PFSK-1 (cell line): ENCODE measurements at regions not wholly inside any gene's neighbourhood (a gene's known extent, or its start where the extent isn't known, plus 50 kb on each side); places are given as distances from the start of the nearest gene placed in this dataset.

Experiments used
- POLR2AphosphoS5 ChIP-seq: IDR thresholded peaks from 2 replicates; pipeline ENCODE4 v1.6.1; 2012; ENCODE audit warnings: low read depth, mild to moderate bottlenecking, control low read depth, low read length, moderate library complexity
- SIN3A ChIP-seq: IDR thresholded peaks from 2 replicates; pipeline ENCODE4 v1.6.1; 2012; ENCODE audit warnings: mild to moderate bottlenecking, low read length, moderate library complexity, borderline replicate concordance; ENCODE audit not compliant: insufficient read depth
- TF ChIP-seq, protein P1 (sequence below), 2 experiments: IDR thresholded peaks; 2 replicates each; pipeline versions ENCODE4 v1.6.1 to v1.8.0; 2011 to 2012; ENCODE audit warnings: low read depth in 2 of 2, low read length in 2 of 2, control low read depth in 1 of 2, inconsistent platforms in 1 of 2, mild to moderate bottlenecking in 1 of 2, moderate library complexity in 1 of 2; ENCODE audit not compliant: insufficient read depth in 1 of 2

DNA sequence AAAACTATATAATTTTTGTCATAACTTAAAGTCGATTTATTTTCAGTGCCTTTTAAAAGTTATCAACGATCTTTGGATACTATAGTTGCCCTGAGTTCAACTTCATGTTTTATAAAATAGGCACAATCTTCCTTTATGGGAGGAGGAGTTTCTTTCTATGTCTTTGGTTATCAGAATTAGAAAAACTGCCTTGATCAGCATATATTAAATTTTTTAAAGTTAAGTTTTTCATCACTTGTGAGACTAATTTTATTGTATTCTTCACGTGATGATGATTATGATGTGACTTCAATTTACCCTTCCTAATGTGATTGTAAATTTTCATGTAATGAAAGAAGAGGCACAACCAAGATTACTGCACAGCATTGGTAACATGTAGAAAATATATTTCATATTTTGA lies 58.2 kb upstream of the TMPRSS15 start:
- TF ChIP-seq SIN3A (no peak), POLR2AphosphoS5 (no peak)
- TF ChIP-seq, protein P1, sequence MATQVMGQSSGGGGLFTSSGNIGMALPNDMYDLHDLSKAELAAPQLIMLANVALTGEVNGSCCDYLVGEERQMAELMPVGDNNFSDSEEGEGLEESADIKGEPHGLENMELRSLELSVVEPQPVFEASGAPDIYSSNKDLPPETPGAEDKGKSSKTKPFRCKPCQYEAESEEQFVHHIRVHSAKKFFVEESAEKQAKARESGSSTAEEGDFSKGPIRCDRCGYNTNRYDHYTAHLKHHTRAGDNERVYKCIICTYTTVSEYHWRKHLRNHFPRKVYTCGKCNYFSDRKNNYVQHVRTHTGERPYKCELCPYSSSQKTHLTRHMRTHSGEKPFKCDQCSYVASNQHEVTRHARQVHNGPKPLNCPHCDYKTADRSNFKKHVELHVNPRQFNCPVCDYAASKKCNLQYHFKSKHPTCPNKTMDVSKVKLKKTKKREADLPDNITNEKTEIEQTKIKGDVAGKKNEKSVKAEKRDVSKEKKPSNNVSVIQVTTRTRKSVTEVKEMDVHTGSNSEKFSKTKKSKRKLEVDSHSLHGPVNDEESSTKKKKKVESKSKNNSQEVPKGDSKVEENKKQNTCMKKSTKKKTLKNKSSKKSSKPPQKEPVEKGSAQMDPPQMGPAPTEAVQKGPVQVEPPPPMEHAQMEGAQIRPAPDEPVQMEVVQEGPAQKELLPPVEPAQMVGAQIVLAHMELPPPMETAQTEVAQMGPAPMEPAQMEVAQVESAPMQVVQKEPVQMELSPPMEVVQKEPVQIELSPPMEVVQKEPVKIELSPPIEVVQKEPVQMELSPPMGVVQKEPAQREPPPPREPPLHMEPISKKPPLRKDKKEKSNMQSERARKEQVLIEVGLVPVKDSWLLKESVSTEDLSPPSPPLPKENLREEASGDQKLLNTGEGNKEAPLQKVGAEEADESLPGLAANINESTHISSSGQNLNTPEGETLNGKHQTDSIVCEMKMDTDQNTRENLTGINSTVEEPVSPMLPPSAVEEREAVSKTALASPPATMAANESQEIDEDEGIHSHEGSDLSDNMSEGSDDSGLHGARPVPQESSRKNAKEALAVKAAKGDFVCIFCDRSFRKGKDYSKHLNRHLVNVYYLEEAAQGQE (IDR thresholded peaks at IDR 0.05; ENCODE audit: insufficient read depth in 1 of 2, low read depth in 2 of 2, low read length in 2 of 2) = no peak
